Gastrocnemius medialis (tissue), 4 donors: ENCODE measurements at regions not wholly inside any gene's neighbourhood (a gene's known extent, or its start where the extent isn't known, plus 50 kb on each side); places are given as distances from the start of the nearest gene placed in this dataset.

Experiments used
- ATAC-seq, 2 donors: fragments of 150-250 bp; one replicate each; pipeline ENCODE4 v1.9.1; 2016
- DNase-seq, 2 donors: peaks; one replicate each; pipeline ENCODE4 v3.0.0-alpha.2; 2019
- H3K27ac ChIP-seq, 4 donors: fragments of 200-600 bp; sonication (generic); 1 replicate in 1 of 4; 2 replicates in 3 of 4; pipeline ENCODE4 v1.5.1; 2016 to 2018; ENCODE audit warnings: mild to moderate bottlenecking in 2 of 4, moderate library complexity in 1 of 4
- H3K27me3 ChIP-seq, 3 donors: fragments of 200-600 bp; sonication (generic) in 2 of 3; 1 replicate in 1 of 3; 2 replicates in 2 of 3; pipeline versions ENCODE4 v1.5.1 to v1.6.0; 2016 to 2019; ENCODE audit warnings: mild to moderate bottlenecking in 1 of 3, moderate library complexity in 1 of 3
- H3K36me3 ChIP-seq, 2 donors: fragments of 200-600 bp; sonication (generic) in 1 of 2; one replicate each; pipeline ENCODE4 v1.5.1; 2017 to 2018
- H3K4me1 ChIP-seq, 2 donors: fragments of 200-600 bp; sonication (generic) in 1 of 2; one replicate each; pipeline ENCODE4 v1.5.1; 2016 to 2017; ENCODE audit warnings: mild to moderate bottlenecking in 2 of 2
- H3K4me3 ChIP-seq, 4 donors: fragments of 200-600 bp; sonication (generic) in 3 of 4; 1 replicate in 1 of 4; 2 replicates in 3 of 4; pipeline ENCODE4 v1.5.1; 2016 to 2019; ENCODE audit warnings: mild to moderate bottlenecking in 2 of 4
- H3K9me3 ChIP-seq, 3 donors: fragments of 200-600 bp; sonication (generic) in 2 of 3; 1 replicate in 1 of 3; 2 replicates in 2 of 3; pipeline ENCODE4 v1.5.1; 2016 to 2019
- POLR2A ChIP-seq, 2 donors: fragments of 450-650 bp; IDR thresholded peaks; one replicate each; pipeline ENCODE4 v1.6.1; 2017; ENCODE audit warnings: antibody characterized with exemption in 2 of 2, mild to moderate bottlenecking in 2 of 2, moderate library complexity in 2 of 2
- in situ Hi-C, 4 donors: fragments of 200-750 bp; cut with MboI; loops; one replicate each; pipeline versions ENCODE4 v1.15.0 to v1.8.0; 2017; ENCODE audit warnings: low sequenced_read_pairs in 4 of 4
- intact Hi-C: fragments of 100-400 bp; cut with DNase I; formaldehyde crosslinking; loops from one replicate; pipeline ENCODE4 v1.15.1; 2023; ENCODE audit warnings: low total_unique reads
- TF ChIP-seq, protein P1 (sequence below), 5 experiments: fragments of 450-650 bp in 3 of 5; fragments of 200-600 bp in 2 of 5; sonication (generic) in 2 of 5; IDR thresholded peaks in 4 of 5; conservative IDR thresholded peaks in 1 of 5; 1 replicate in 4 of 5; 2 replicates in 1 of 5; pipeline ENCODE4 v1.5.1; 2016 to 2019; ENCODE audit warnings: antibody characterized with exemption in 5 of 5, mild to moderate bottlenecking in 3 of 5, moderate library complexity in 3 of 5

- DNase-seq, result no peak
- Histone ChIP-seq H3K4me3 (no peak overlapping the region), H3K4me1 (no peaks in the 10 kb centered on the region), H3K9me3 (no peaks in the 10 kb centered on the region), H3K36me3 (no peaks in the 10 kb centered on the region), H3K27ac (no peak overlapping the region), H3K27me3 (no peaks in the 10 kb centered on the region)
- in situ Hi-C loops (no loop called here), intact Hi-C loops (no loop called here)
- no peak for TF ChIP-seq POLR2A (IDR thresholded peaks at IDR 0.05)
- TF ChIP-seq, protein P1, sequence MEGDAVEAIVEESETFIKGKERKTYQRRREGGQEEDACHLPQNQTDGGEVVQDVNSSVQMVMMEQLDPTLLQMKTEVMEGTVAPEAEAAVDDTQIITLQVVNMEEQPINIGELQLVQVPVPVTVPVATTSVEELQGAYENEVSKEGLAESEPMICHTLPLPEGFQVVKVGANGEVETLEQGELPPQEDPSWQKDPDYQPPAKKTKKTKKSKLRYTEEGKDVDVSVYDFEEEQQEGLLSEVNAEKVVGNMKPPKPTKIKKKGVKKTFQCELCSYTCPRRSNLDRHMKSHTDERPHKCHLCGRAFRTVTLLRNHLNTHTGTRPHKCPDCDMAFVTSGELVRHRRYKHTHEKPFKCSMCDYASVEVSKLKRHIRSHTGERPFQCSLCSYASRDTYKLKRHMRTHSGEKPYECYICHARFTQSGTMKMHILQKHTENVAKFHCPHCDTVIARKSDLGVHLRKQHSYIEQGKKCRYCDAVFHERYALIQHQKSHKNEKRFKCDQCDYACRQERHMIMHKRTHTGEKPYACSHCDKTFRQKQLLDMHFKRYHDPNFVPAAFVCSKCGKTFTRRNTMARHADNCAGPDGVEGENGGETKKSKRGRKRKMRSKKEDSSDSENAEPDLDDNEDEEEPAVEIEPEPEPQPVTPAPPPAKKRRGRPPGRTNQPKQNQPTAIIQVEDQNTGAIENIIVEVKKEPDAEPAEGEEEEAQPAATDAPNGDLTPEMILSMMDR (IDR thresholded peaks at IDR 0.05 in 4 of 5, conservative IDR thresholded peaks at IDR 0.05 in 1 of 5), result no peak
- ATAC-seq, result no peak
These were observed 104.9 kb upstream of the FTMT start for GRCh38 chr5:121746763-121747162.

DNA sequence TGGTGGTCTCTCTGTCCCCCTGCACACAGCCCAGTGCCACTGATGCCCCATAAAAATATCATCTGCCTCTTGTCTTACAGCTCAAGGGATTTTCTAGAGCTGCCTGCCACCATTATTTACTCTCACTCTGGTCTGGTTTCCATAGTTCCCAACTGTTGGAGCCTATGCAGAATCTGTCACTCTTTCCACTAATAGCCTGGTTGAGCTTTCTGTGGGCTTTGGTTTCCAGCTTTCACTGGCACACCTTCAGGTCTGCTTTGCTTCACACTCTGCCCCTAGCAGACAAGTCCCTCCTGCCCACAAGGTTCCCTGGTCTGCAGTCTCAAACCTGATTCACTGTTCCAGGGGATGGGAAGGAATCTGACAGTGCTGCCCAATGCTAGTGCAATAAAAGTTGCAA is 103.0 kb upstream of the FTMT start:
- DNase-seq, result no peak
- no peak overlapping the region for H3K4me3 ChIP-seq

GRCh38 chr5:121752149-121752548 is 99.5 kb upstream of the FTMT start:
- DNase-seq (no peak), ATAC-seq (no peak)
- intact Hi-C loops, result no loop called here
- TF ChIP-seq, protein P1 (IDR thresholded peaks at IDR 0.05 in 4 of 5, conservative IDR thresholded peaks at IDR 0.05 in 1 of 5), result no peak
- TF ChIP-seq POLR2A (IDR thresholded peaks at IDR 0.05), result no peak
- Histone ChIP-seq H3K9me3 (no peaks in the 10 kb centered on the region), H3K36me3 (no peaks in the 10 kb centered on the region), H3K4me3 (no peak overlapping the region), H3K27ac (no peak overlapping the region), H3K27me3 (no peaks in the 10 kb centered on the region), H3K4me1 (no peaks in the 10 kb centered on the region)
- in situ Hi-C loops, result no loop called here

More for the DNA sequence above, 103.0 kb upstream of the FTMT start:
- ATAC-seq, result no peak
- intact Hi-C loops (no loop called here), in situ Hi-C loops (no loop called here)
- no peak overlapping the region for H3K27ac ChIP-seq
- H3K27me3 ChIP-seq, result no peaks in the 10 kb centered on the region
- no peak for TF ChIP-seq POLR2A (IDR thresholded peaks at IDR 0.05)
- TF ChIP-seq, protein P1 (IDR thresholded peaks at IDR 0.05 in 4 of 5, conservative IDR thresholded peaks at IDR 0.05 in 1 of 5), result no peak
- no peaks in the 10 kb centered on the region for H3K9me3 ChIP-seq
- no peaks in the 10 kb centered on the region for H3K4me1 ChIP-seq
- no peaks in the 10 kb centered on the region for H3K36me3 ChIP-seq

DNA sequence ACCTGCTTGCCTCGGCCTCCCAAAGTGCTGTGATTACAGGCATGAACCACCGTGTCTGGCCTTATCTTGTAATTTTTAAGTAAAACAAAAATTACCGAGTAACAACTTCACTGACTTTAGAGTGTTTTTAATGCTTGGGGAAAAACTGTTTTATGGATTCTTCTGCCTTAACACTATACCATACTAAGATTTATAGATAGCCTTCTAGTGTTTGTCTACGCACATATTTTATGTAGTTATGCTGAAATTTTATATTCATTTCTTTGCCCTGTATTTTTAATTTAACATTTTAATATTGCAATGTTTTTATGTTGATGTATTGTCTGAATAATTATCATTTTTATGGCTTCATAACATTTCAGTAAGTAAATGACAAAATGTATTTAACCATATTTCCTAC is 96.4 kb upstream of the FTMT start:
- H3K4me1 ChIP-seq, result no peaks in the 10 kb centered on the region
- TF ChIP-seq POLR2A (IDR thresholded peaks at IDR 0.05), result no peak
- TF ChIP-seq, protein P1 (IDR thresholded peaks at IDR 0.05 in 4 of 5, conservative IDR thresholded peaks at IDR 0.05 in 1 of 5), result no peak
- no peaks in the 10 kb centered on the region for H3K9me3 ChIP-seq
- no peaks in the 10 kb centered on the region for H3K27me3 ChIP-seq
- in situ Hi-C loops (no loop called here), intact Hi-C loops (no loop called here)
- ATAC-seq, result no peak
- H3K4me3 ChIP-seq, result no peak overlapping the region
- DNase-seq, result no peak
- no peaks in the 10 kb centered on the region for H3K36me3 ChIP-seq
- no peak overlapping the region for H3K27ac ChIP-seq

- intact Hi-C loops (no loop called here), in situ Hi-C loops (no loop called here)
- no peak for TF ChIP-seq POLR2A (IDR thresholded peaks at IDR 0.05)
- TF ChIP-seq, protein P1 (IDR thresholded peaks at IDR 0.05 in 4 of 5, conservative IDR thresholded peaks at IDR 0.05 in 1 of 5), result no peak
- Histone ChIP-seq H3K4me3 (no peak overlapping the region), H3K4me1 (no peaks in the 10 kb centered on the region), H3K27ac (no peak overlapping the region), H3K9me3 (no peaks in the 10 kb centered on the region), H3K27me3 (no peaks in the 10 kb centered on the region), H3K36me3 (no peaks in the 10 kb centered on the region)
- no peak for DNase-seq
- ATAC-seq, result no peak
These were observed 93.9 kb upstream of the FTMT start for GRCh38 chr5:121757753-121758152.
